H1 (cell line): ENCODE measurements at regions not wholly inside any gene's neighbourhood (a gene's known extent, or its start where the extent isn't known, plus 50 kb on each side); places are given as distances from the start of the nearest gene placed in this dataset.

Experiments used
- BRCA1 ChIP-seq: IDR thresholded peaks from 2 replicates; pipeline ENCODE4 v1.6.1; 2012; ENCODE audit warnings: low read depth, low read length, improper control_type of control experiment
- CTCF ChIP-seq, 3 experiments: IDR thresholded peaks; 1 replicate in 2 of 3; 2 replicates in 1 of 3; pipeline versions ENCODE4 v1.5.1 to v1.6.1; 2011; ENCODE audit warnings: low read length in 3 of 3, mild to moderate bottlenecking in 3 of 3, inconsistent platforms in 2 of 3, low read depth in 1 of 3, moderate library complexity in 1 of 3; ENCODE audit not compliant: insufficient read depth in 1 of 3; ENCODE audit errors: control extremely low read depth in 1 of 3
- EZH2 ChIP-seq: fragments of 200-600 bp; sonication (generic); IDR thresholded peaks from 2 replicates; pipeline ENCODE4 v1.7.1; 2012; ENCODE audit warnings: low read depth, mild to moderate bottlenecking, moderate library complexity, low read length, inconsistent platforms; ENCODE audit not compliant: severe bottlenecking
- GABPA ChIP-seq: IDR thresholded peaks from 2 replicates; pipeline ENCODE4 v1.6.1; 2011; ENCODE audit warnings: mild to moderate bottlenecking, low read length, moderate library complexity, borderline replicate concordance; ENCODE audit not compliant: insufficient read depth
- HDAC6 ChIP-seq: IDR thresholded peaks from one replicate; pipeline ENCODE4 v1.7.1; 2012; ENCODE audit warnings: low read depth, mild to moderate bottlenecking, inconsistent platforms, low read length, moderate library complexity
- KDM4A ChIP-seq: IDR thresholded peaks from one replicate; pipeline ENCODE4 v1.7.1; 2012; ENCODE audit warnings: low read depth, mild to moderate bottlenecking, moderate library complexity, low read length, inconsistent platforms; ENCODE audit not compliant: severe bottlenecking
- POLR2A ChIP-seq, 2 experiments: IDR thresholded peaks; 1 replicate in 1 of 2; 2 replicates in 1 of 2; pipeline ENCODE4 v1.6.1; 2011; ENCODE audit warnings: low read depth in 2 of 2, low read length in 2 of 2, mild to moderate bottlenecking in 2 of 2; ENCODE audit errors: control extremely low read depth in 1 of 2
- POLR2AphosphoS5 ChIP-seq: IDR thresholded peaks from 2 replicates; pipeline ENCODE4 v1.6.1; 2011; ENCODE audit warnings: low read depth, low read length
- RAD21 ChIP-seq, 2 experiments: IDR thresholded peaks in 1 of 2; conservative IDR thresholded peaks in 1 of 2; 2 replicates each; pipeline ENCODE4 v1.6.1; 2011; ENCODE audit warnings: low read depth in 2 of 2, low read length in 2 of 2, improper control_type of control experiment in 1 of 2, inconsistent platforms in 1 of 2, mild to moderate bottlenecking in 1 of 2, moderate library complexity in 1 of 2
- TAF1 ChIP-seq: IDR thresholded peaks from 2 replicates; pipeline ENCODE4 v1.6.1; 2011; ENCODE audit warnings: mild to moderate bottlenecking, low read depth, low read length
- YY1 ChIP-seq: IDR thresholded peaks from 2 replicates; pipeline ENCODE4 v1.6.1; 2011; ENCODE audit warnings: low read depth, mild to moderate bottlenecking, low read length

- TF ChIP-seq BRCA1 (no peak), CTCF (IDR thresholded peaks at IDR 0.05; ENCODE audit: control extremely low read depth in 1 of 3, insufficient read depth in 1 of 3, low read depth in 1 of 3, low read length in 3 of 3) (no peak), TAF1 (no peak), GABPA (no peak), EZH2 (no peak), KDM4A (no peak), RAD21 (IDR thresholded peaks at IDR 0.05 in 1 of 2, conservative IDR thresholded peaks at IDR 0.05 in 1 of 2; ENCODE audit: low read depth in 2 of 2, low read length in 2 of 2) (no peak), POLR2AphosphoS5 (no peak), HDAC6 (no peak), POLR2A (IDR thresholded peaks at IDR 0.05; ENCODE audit: control extremely low read depth in 1 of 2, low read depth in 2 of 2, low read length in 2 of 2) (no peak), YY1 (no peak)
These were observed 120.5 kb downstream of the IER5 start for GRCh38 chr1:181208967-181209366.
